Vagina (tissue), 2 donors: ENCODE measurements at regions not wholly inside any gene's neighbourhood (a gene's known extent, or its start where the extent isn't known, plus 50 kb on each side); places are given as distances from the start of the nearest gene placed in this dataset.

Experiments
- CTCF ChIP-seq, 3 experiments: fragments of 450-650 bp in 2 of 3; fragments of 200-600 bp in 1 of 3; sonication (generic) in 1 of 3; IDR thresholded peaks; one replicate each; pipeline ENCODE4 v1.5.1; 2017 to 2019; ENCODE audit warnings: antibody characterized with exemption in 3 of 3, mild to moderate bottlenecking in 2 of 3, moderate library complexity in 2 of 3
- POLR2A ChIP-seq, 2 donors: fragments of 450-650 bp; IDR thresholded peaks; one replicate each; pipeline ENCODE4 v1.6.1; 2017; ENCODE audit warnings: antibody characterized with exemption in 2 of 2, mild to moderate bottlenecking in 2 of 2, moderate library complexity in 2 of 2
- POLR2AphosphoS5 ChIP-seq, 2 donors: sonication (generic); formaldehyde crosslinking; IDR thresholded peaks; one replicate each; pipeline ENCODE4 v1.9.0; 2017; ENCODE audit warnings: antibody characterized with exemption in 2 of 2, mild to moderate bottlenecking in 2 of 2, low read depth in 1 of 2; ENCODE audit not compliant: insufficient read depth in 1 of 2

- TF ChIP-seq CTCF (IDR thresholded peaks at IDR 0.05) = no peak
- TF ChIP-seq POLR2AphosphoS5 (IDR thresholded peaks at IDR 0.05; ENCODE audit: insufficient read depth in 1 of 2, low read depth in 1 of 2) = no peak
- TF ChIP-seq POLR2A (IDR thresholded peaks at IDR 0.05) = no peak
Measured at GRCh38 chr12:59486827-59487226, 109.0 kb upstream of the SLC16A7 start.
